ENCODE measurements at regions not wholly inside any gene's neighbourhood (a gene's known extent, or its start where the extent isn't known, plus 50 kb on each side); places are given as distances from the start of the nearest gene placed in this dataset.

- H3K27ac ChIP-seq = no peak overlapping the region
Observed at GRCh38 chr15:31447931-31448634, 121.4 kb downstream of the KLF13 start.

DNA sequence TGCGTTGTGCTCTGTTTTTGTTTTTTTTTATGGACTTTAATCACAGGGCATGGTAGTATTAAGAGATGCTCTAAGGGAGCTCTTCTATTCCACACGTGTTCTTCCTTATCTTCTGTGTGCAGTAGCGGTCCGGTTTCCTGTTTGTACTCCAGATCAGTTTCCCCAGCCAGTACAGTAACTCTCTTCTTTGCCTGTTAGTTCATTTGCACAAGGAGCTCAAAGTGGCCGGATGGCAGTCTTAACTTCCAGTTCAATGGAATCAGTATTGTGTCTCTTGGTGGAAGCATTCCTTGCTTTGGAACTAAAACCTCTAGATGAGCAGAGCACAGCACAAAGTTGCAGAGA, 122.0 kb downstream of the KLF13 start:
- H3K27ac ChIP-seq = no peak overlapping the region
- TF ChIP-seq ZFX (IDR thresholded peaks at IDR 0.05) = no peak
- TF ChIP-seq, protein P1, sequence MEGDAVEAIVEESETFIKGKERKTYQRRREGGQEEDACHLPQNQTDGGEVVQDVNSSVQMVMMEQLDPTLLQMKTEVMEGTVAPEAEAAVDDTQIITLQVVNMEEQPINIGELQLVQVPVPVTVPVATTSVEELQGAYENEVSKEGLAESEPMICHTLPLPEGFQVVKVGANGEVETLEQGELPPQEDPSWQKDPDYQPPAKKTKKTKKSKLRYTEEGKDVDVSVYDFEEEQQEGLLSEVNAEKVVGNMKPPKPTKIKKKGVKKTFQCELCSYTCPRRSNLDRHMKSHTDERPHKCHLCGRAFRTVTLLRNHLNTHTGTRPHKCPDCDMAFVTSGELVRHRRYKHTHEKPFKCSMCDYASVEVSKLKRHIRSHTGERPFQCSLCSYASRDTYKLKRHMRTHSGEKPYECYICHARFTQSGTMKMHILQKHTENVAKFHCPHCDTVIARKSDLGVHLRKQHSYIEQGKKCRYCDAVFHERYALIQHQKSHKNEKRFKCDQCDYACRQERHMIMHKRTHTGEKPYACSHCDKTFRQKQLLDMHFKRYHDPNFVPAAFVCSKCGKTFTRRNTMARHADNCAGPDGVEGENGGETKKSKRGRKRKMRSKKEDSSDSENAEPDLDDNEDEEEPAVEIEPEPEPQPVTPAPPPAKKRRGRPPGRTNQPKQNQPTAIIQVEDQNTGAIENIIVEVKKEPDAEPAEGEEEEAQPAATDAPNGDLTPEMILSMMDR (conservative IDR thresholded peaks at IDR 0.05) = no peak

More at GRCh38 chr15:31447931-31448634, 121.4 kb downstream of the KLF13 start:
- TF ChIP-seq ZFX (IDR thresholded peaks at IDR 0.05) = no peak
- TF ChIP-seq, protein P1 (conservative IDR thresholded peaks at IDR 0.05) = no peak

DNA sequence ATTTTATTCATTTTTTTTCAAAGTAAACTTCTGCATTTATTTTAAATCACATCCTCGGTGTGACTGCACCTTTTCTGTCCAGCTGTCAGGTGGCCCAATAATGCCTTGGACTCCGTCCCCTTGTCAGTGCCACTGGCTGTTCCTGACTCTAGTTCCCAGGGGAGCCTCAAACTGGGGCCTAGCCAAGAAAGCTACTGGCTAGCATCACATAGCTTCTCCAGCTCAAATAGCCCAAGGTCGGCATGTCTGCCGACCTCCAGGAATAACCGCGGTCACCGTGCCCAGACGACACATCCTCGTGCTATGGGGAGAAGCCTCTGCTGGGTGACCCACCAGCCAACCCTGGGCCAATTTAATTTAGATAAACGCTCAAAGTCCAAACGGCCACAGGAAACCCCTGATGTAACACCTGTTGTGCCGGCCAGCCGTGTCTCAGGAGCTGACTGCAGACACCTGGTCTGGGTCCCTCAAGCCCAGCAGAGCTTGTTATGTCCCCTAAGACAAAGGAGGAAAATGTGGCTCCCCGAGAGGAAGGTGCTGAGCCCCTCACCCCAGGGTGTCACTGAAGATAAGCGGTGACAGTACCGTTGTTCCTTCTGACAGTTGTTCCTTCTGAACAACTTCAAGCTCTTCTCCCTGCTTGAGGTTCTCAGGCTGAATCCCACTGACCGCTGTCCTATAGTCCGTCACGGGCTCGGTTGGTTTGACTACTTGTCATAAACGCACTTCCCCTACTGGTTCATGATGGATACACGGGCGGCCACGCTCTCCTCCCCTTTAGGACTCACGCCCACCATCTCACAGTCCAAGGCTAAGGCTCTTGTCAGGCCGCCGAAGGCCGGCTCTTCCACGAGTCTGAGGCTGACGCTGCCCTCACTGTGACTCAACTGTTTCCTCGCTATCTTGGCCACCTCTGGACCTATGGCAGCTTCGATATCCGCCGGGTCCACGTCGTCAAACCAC, 126.2 kb downstream of the KLF13 start:
- no peak overlapping the region for H3K27ac ChIP-seq
- TF ChIP-seq, protein P1 (conservative IDR thresholded peaks at IDR 0.05) = no peak
- TF ChIP-seq ZFX (IDR thresholded peaks at IDR 0.05) = no peak

DNA sequence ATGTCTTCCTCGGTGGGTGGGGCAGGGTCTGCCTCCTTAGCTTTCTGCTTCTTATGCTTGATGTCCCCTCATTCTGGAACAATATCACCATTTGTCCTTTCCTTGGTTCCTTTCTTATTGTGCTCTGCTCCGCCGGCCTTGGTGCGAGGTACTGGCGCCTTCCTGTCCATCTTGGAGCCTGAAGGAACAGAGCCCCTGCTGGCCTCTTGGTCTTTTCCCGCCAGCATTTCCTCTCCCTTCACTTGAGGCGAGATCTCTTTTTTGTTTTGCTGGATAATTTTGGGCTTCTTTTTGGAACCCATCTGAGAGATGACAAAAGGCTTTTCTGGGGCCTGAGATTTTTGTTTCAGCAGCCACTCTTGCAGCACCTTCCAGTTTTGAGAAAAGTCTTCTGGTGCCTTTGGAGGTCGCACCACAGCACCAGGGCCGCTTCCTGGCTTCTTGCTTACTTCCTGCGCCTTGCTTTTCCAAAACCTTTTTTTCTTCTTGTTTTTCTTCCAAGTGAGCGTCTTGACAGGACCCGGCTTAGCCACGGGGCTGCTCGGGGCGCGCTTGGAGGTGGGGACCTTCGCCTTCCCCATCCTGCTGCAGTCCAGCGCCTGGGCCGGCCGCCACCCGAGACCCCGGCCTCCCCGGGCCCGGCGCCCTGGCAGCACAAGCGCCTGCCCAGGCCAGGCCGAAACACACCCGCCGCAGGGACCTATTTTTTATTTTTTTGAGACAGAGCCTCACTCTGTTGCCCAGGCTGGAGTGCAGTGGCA, 127.1 kb downstream of the KLF13 start:
- TF ChIP-seq ZFX (IDR thresholded peaks at IDR 0.05) = no peak
- TF ChIP-seq, protein P1 (conservative IDR thresholded peaks at IDR 0.05) = no peak
- no peak overlapping the region for H3K27ac ChIP-seq

GRCh38 chr15:31455499-31455898, 128.9 kb downstream of the KLF13 start:
- TF ChIP-seq ZFX (IDR thresholded peaks at IDR 0.05) = no peak
- TF ChIP-seq, protein P1 (conservative IDR thresholded peaks at IDR 0.05) = no peak; the same call in 1 of the 2 replicates
- no peak overlapping the region for H3K27ac ChIP-seq

GRCh38 chr15:31456354-31457060, 129.9 kb downstream of the KLF13 start:
- no peak overlapping the region for H3K27ac ChIP-seq

More at GRCh38 chr15:31456354-31457060, 129.9 kb downstream of the KLF13 start:
- TF ChIP-seq, protein P1 (conservative IDR thresholded peaks at IDR 0.05) = no peak
- TF ChIP-seq ZFX (IDR thresholded peaks at IDR 0.05) = no peak

All from C4-2B (cell line).